ENCODE measurements at regions not wholly inside any gene's neighbourhood (a gene's known extent, or its start where the extent isn't known, plus 50 kb on each side); places are given as distances from the start of the nearest gene placed in this dataset.

DNA sequence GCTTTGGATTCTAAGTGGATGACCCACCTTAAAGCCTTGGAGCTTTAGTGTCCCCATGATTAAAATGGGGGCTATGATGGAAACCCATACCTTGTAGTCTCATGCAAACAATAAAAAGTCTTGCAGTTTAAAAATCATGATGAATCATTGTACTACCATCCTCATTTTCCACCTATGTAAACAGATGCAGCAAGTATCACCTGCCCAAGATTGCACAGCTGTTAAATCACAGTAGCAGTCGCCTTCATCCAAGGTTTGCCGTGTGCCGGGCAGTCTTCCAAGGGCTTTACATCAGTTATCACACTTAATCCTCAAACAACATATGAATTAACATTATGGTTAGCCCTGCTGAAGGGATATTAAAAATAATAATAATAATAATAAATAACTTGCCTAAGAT lies 210.3 kb downstream of the FOXA2 start:
- Histone ChIP-seq H3K4me2 (ENCODE audit: low read length) (no peak overlapping the region), H3K36me3 (ENCODE audit: control insufficient read depth, low read length) (no peaks in the 10 kb centered on the region), H3K9me3 (ENCODE audit: control insufficient read depth, insufficient read depth, low read length) (no peaks in the 10 kb centered on the region), H3K27me3 (ENCODE audit: control insufficient read depth, low read length) (no peaks in the 10 kb centered on the region), H3K4me1 (ENCODE audit: control insufficient read depth, low read length) (peaks cover 11% of the 10 kb centered on the region), H4K20me1 (ENCODE audit: control insufficient read depth, insufficient read depth, low read depth, low read length) (no peaks in the 10 kb centered on the region), H3K27ac (ENCODE audit: low read depth, low read length) (no peak overlapping the region), H3K4me3 (ENCODE audit: low read length) (no peak overlapping the region), H3K79me2 (ENCODE audit: control insufficient read depth, low read length) (no peaks in the 10 kb centered on the region), H3K9me2 (replicated peaks; ENCODE audit: control insufficient read depth, low read length) (no peaks in the 10 kb centered on the region), H3F3A (ENCODE audit: control insufficient read depth, insufficient read depth) (no peaks in the 10 kb centered on the region)
- no peak for TF ChIP-seq EZH2phosphoT487 (IDR thresholded peaks at IDR 0.05; ENCODE audit: borderline replicate concordance, low read length)
- TF ChIP-seq, protein P1, sequence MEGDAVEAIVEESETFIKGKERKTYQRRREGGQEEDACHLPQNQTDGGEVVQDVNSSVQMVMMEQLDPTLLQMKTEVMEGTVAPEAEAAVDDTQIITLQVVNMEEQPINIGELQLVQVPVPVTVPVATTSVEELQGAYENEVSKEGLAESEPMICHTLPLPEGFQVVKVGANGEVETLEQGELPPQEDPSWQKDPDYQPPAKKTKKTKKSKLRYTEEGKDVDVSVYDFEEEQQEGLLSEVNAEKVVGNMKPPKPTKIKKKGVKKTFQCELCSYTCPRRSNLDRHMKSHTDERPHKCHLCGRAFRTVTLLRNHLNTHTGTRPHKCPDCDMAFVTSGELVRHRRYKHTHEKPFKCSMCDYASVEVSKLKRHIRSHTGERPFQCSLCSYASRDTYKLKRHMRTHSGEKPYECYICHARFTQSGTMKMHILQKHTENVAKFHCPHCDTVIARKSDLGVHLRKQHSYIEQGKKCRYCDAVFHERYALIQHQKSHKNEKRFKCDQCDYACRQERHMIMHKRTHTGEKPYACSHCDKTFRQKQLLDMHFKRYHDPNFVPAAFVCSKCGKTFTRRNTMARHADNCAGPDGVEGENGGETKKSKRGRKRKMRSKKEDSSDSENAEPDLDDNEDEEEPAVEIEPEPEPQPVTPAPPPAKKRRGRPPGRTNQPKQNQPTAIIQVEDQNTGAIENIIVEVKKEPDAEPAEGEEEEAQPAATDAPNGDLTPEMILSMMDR (IDR thresholded peaks at IDR 0.05; ENCODE audit: low read depth, low read length, poor library complexity, severe bottlenecking), result no peak

- no peaks in the 10 kb centered on the region for H3K9me2 ChIP-seq (replicated peaks; ENCODE audit: control insufficient read depth, low read length)
- no peaks in the 10 kb centered on the region for H4K20me1 ChIP-seq (ENCODE audit: control insufficient read depth, insufficient read depth, low read depth, low read length)
- no peak overlapping the region for H3K4me2 ChIP-seq (ENCODE audit: low read length)
- no peak overlapping the region for H3K4me3 ChIP-seq (ENCODE audit: low read length)
- no peak overlapping the region for H3K27ac ChIP-seq (ENCODE audit: low read depth, low read length)
- H3F3A ChIP-seq (ENCODE audit: control insufficient read depth, insufficient read depth), result no peaks in the 10 kb centered on the region
- no peaks in the 10 kb centered on the region for H3K36me3 ChIP-seq (ENCODE audit: control insufficient read depth, low read length)
- H3K27me3 ChIP-seq (ENCODE audit: control insufficient read depth, low read length), result no peaks in the 10 kb centered on the region
- no peaks in the 10 kb centered on the region for H3K9me3 ChIP-seq (ENCODE audit: control insufficient read depth, insufficient read depth, low read length)
- no peak for TF ChIP-seq EZH2phosphoT487 (IDR thresholded peaks at IDR 0.05; ENCODE audit: borderline replicate concordance, low read length)
- TF ChIP-seq, protein P1 (IDR thresholded peaks at IDR 0.05; ENCODE audit: low read depth, low read length, poor library complexity, severe bottlenecking), result no peak
- H3K4me1 ChIP-seq (ENCODE audit: control insufficient read depth, low read length), result peaks cover 11% of the 10 kb centered on the region
- no peaks in the 10 kb centered on the region for H3K79me2 ChIP-seq (ENCODE audit: control insufficient read depth, low read length)
Observed at GRCh38 chr20:22373164-22373895, 211.0 kb downstream of the FOXA2 start.

DNA sequence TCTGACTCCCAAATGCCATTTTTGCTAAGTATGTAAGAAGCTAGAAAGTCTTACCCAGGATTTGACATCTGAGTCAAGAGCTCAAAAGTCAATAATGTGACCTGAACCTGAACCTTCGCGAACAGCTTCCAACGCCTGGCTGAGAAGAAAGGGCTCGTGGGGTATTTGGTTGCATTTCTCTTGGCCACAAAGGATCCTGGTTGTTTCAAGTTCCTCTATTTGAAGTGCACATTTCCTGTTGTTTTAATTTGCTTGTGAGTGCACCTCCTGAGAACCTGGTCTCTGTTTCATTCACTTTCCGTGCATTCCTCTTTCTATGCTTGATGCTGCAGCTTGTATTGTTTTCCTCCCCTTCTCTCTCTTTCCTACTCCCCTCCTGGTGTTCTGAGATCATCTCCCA lies 212.5 kb downstream of the FOXA2 start:
- Histone ChIP-seq H3F3A (ENCODE audit: control insufficient read depth, insufficient read depth) (no peaks in the 10 kb centered on the region), H3K4me1 (ENCODE audit: control insufficient read depth, low read length) (peaks cover 11% of the 10 kb centered on the region), H3K27ac (ENCODE audit: low read depth, low read length) (no peak overlapping the region), H3K79me2 (ENCODE audit: control insufficient read depth, low read length) (no peaks in the 10 kb centered on the region), H3K4me3 (ENCODE audit: low read length) (no peak overlapping the region), H3K9me3 (ENCODE audit: control insufficient read depth, insufficient read depth, low read length) (no peaks in the 10 kb centered on the region), H3K36me3 (ENCODE audit: control insufficient read depth, low read length) (no peaks in the 10 kb centered on the region), H4K20me1 (ENCODE audit: control insufficient read depth, insufficient read depth, low read depth, low read length) (no peaks in the 10 kb centered on the region), H3K4me2 (ENCODE audit: low read length) (peak overlapping the region; percentile 33), H3K27me3 (ENCODE audit: control insufficient read depth, low read length) (no peaks in the 10 kb centered on the region), H3K9me2 (replicated peaks; ENCODE audit: control insufficient read depth, low read length) (no peaks in the 10 kb centered on the region)
- no peak for TF ChIP-seq EZH2phosphoT487 (IDR thresholded peaks at IDR 0.05; ENCODE audit: borderline replicate concordance, low read length)
- TF ChIP-seq, protein P1 (IDR thresholded peaks at IDR 0.05; ENCODE audit: low read depth, low read length, poor library complexity, severe bottlenecking), result no peak

All from DOHH2 (cell line).